ENCODE measurements at regions not wholly inside any gene's neighbourhood (a gene's known extent, or its start where the extent isn't known, plus 50 kb on each side); places are given as distances from the start of the nearest gene placed in this dataset.
"Not testable (repeated sequence)": the region's sequence is repeated elsewhere in the genome, so short reads cannot be mapped to it uniquely, and the experiment has no call there.

- peak overlapping the region; percentile 6 for H2AFZ ChIP-seq (ENCODE audit: low read length)
- H3K36me3 ChIP-seq (replicated peaks in 1 of 2; ENCODE audit: control insufficient read depth in 2 of 2, insufficient read depth in 2 of 2, low read length in 2 of 2) = no peaks in the 10 kb centered on the region
- no peaks in the 10 kb centered on the region for H3K27me3 ChIP-seq (ENCODE audit: control insufficient read depth in 3 of 3, insufficient read depth in 3 of 3, low read depth in 1 of 3, low read length in 3 of 3)
- H3K4me3 ChIP-seq (ENCODE audit: low read length in 2 of 2) = no peak overlapping the region
- H3K23ac ChIP-seq (ENCODE audit: low read depth, low read length, poor library complexity) = no peak overlapping the region
- H2AK5ac ChIP-seq (ENCODE audit: low read depth, low read length) = no peak overlapping the region
- no peak overlapping the region for H3K18ac ChIP-seq (ENCODE audit: low read length)
- H3K4me2 ChIP-seq (ENCODE audit: insufficient read depth, low read length, poor library complexity, severe bottlenecking) = no peak overlapping the region
- H2BK15ac ChIP-seq (ENCODE audit: low read length) = no peak overlapping the region
- no peak overlapping the region for H2BK120ac ChIP-seq (ENCODE audit: low read depth, low read length)
- no peak overlapping the region for H2BK12ac ChIP-seq (ENCODE audit: low read length)
- DNase-seq (ENCODE audit: low spot score) = no peak
- H3K9me3 ChIP-seq (replicated peaks in 1 of 2; ENCODE audit: control insufficient read depth in 2 of 2, insufficient read depth in 1 of 2, low read depth in 1 of 2, low read length in 2 of 2) = no peaks in the 10 kb centered on the region
- no peak overlapping the region for H3K4ac ChIP-seq (ENCODE audit: low read length)
- no peaks in the 10 kb centered on the region for H3K4me1 ChIP-seq (ENCODE audit: control insufficient read depth in 2 of 2, insufficient read depth in 1 of 2, low read depth in 1 of 2, low read length in 2 of 2)
- H3K27ac ChIP-seq (replicated peaks; ENCODE audit: low read length) = no peak overlapping the region
- no peaks in the 10 kb centered on the region for H3K79me1 ChIP-seq (ENCODE audit: low read depth, low read length)
- no peak overlapping the region for H4K8ac ChIP-seq (ENCODE audit: low read depth, low read length)
- no CpG with 5 or more reads among the region's 7 CpGs for WGBS, 2 donors (ENCODE audit: extremely low coverage in 2 of 2, insufficient read length in 2 of 2, insufficient replicate concordance in 1 of 2)
- no peak overlapping the region for H4K91ac ChIP-seq (ENCODE audit: low read depth, low read length, poor library complexity)
- no peak overlapping the region for H3K9ac ChIP-seq (ENCODE audit: low read depth, low read length, poor library complexity)
- no peak overlapping the region for H3K14ac ChIP-seq (ENCODE audit: low read length)
- no peak overlapping the region for H2BK5ac ChIP-seq (ENCODE audit: low read length)
These were observed 818.0 kb upstream of the SLC10A2 start for GRCh38 chr13:103884101-103884723.

GRCh38 chr13:103883698-103884097, 817.5 kb upstream of the SLC10A2 start:
- H4K8ac ChIP-seq (ENCODE audit: low read depth, low read length) = no peak overlapping the region
- no peak for DNase-seq (ENCODE audit: low spot score)
- H3K23ac ChIP-seq (ENCODE audit: low read depth, low read length, poor library complexity) = no peak overlapping the region
- no peak overlapping the region for H2BK15ac ChIP-seq (ENCODE audit: low read length)
- H3K4me3 ChIP-seq (ENCODE audit: low read length in 2 of 2) = no peak overlapping the region
- no peaks in the 10 kb centered on the region for H3K4me1 ChIP-seq (ENCODE audit: control insufficient read depth in 2 of 2, insufficient read depth in 1 of 2, low read depth in 1 of 2, low read length in 2 of 2)
- H3K79me1 ChIP-seq (ENCODE audit: low read depth, low read length) = no peaks in the 10 kb centered on the region
- H3K27ac ChIP-seq (replicated peaks; ENCODE audit: low read length) = no peak overlapping the region
- no peak overlapping the region for H4K91ac ChIP-seq (ENCODE audit: low read depth, low read length, poor library complexity)
- no peaks in the 10 kb centered on the region for H3K9me3 ChIP-seq (replicated peaks in 1 of 2; ENCODE audit: control insufficient read depth in 2 of 2, insufficient read depth in 1 of 2, low read depth in 1 of 2, low read length in 2 of 2)
- no peak overlapping the region for H3K4ac ChIP-seq (ENCODE audit: low read length)
- no peaks in the 10 kb centered on the region for H3K27me3 ChIP-seq (ENCODE audit: control insufficient read depth in 3 of 3, insufficient read depth in 3 of 3, low read depth in 1 of 3, low read length in 3 of 3)
- no peak overlapping the region for H2AK5ac ChIP-seq (ENCODE audit: low read depth, low read length)
- no peak overlapping the region for H2BK120ac ChIP-seq (ENCODE audit: low read depth, low read length)
- H3K4me2 ChIP-seq (ENCODE audit: insufficient read depth, low read length, poor library complexity, severe bottlenecking) = no peak overlapping the region
- H3K18ac ChIP-seq (ENCODE audit: low read length) = no peak overlapping the region
- H2BK12ac ChIP-seq (ENCODE audit: low read length) = no peak overlapping the region
- no peak overlapping the region for H3K9ac ChIP-seq (ENCODE audit: low read depth, low read length, poor library complexity)
- no peak overlapping the region for H2AFZ ChIP-seq (ENCODE audit: low read length)
- no CpG with 5 or more reads among the region's 8 CpGs for WGBS, 2 donors (ENCODE audit: extremely low coverage in 2 of 2, insufficient read length in 2 of 2, insufficient replicate concordance in 1 of 2)
- no peaks in the 10 kb centered on the region for H3K36me3 ChIP-seq (replicated peaks in 1 of 2; ENCODE audit: control insufficient read depth in 2 of 2, insufficient read depth in 2 of 2, low read length in 2 of 2)
- H2BK5ac ChIP-seq (ENCODE audit: low read length) = no peak overlapping the region
- no peak overlapping the region for H3K14ac ChIP-seq (ENCODE audit: low read length)

- no CpG with 5 or more reads among the region's 7 CpGs for whole genome bisulfite sequencing, 2 donors (ENCODE audit: extremely low coverage in 2 of 2, insufficient read length in 2 of 2, insufficient replicate concordance in 1 of 2)
- no peak overlapping the region for H3K27ac ChIP-seq (replicated peaks; ENCODE audit: low read length)
- H3K9ac ChIP-seq (ENCODE audit: low read depth, low read length, poor library complexity) = no peak overlapping the region
- H3K18ac ChIP-seq (ENCODE audit: low read length) = no peak overlapping the region
- H2BK5ac ChIP-seq (ENCODE audit: low read length) = no peak overlapping the region
- no peaks in the 10 kb centered on the region for H3K79me1 ChIP-seq (ENCODE audit: low read depth, low read length)
- no peak overlapping the region for H2BK12ac ChIP-seq (ENCODE audit: low read length)
- H3K23ac ChIP-seq (ENCODE audit: low read depth, low read length, poor library complexity) = no peak overlapping the region
- H3K27me3 ChIP-seq (ENCODE audit: control insufficient read depth in 3 of 3, insufficient read depth in 3 of 3, low read depth in 1 of 3, low read length in 3 of 3) = no peaks in the 10 kb centered on the region
- H3K9me3 ChIP-seq (replicated peaks in 1 of 2; ENCODE audit: control insufficient read depth in 2 of 2, insufficient read depth in 1 of 2, low read depth in 1 of 2, low read length in 2 of 2) = no peaks in the 10 kb centered on the region
- no peak overlapping the region for H4K91ac ChIP-seq (ENCODE audit: low read depth, low read length, poor library complexity)
- H3K4me2 ChIP-seq (ENCODE audit: insufficient read depth, low read length, poor library complexity, severe bottlenecking) = peak overlapping the region; percentile 14
- peak; percentile 67 for DNase-seq (ENCODE audit: low spot score)
- no peaks in the 10 kb centered on the region for H3K4me1 ChIP-seq (ENCODE audit: control insufficient read depth in 2 of 2, insufficient read depth in 1 of 2, low read depth in 1 of 2, low read length in 2 of 2)
- H3K4me3 ChIP-seq (ENCODE audit: low read length in 2 of 2) = no peak overlapping the region
- no peak overlapping the region for H2AK5ac ChIP-seq (ENCODE audit: low read depth, low read length)
- H3K4ac ChIP-seq (ENCODE audit: low read length) = no peak overlapping the region
- no peaks in the 10 kb centered on the region for H3K36me3 ChIP-seq (replicated peaks in 1 of 2; ENCODE audit: control insufficient read depth in 2 of 2, insufficient read depth in 2 of 2, low read length in 2 of 2)
- peak overlapping the region; percentile 58 for H2AFZ ChIP-seq (ENCODE audit: low read length)
- H4K8ac ChIP-seq (ENCODE audit: low read depth, low read length) = no peak overlapping the region
- H2BK120ac ChIP-seq (ENCODE audit: low read depth, low read length) = no peak overlapping the region
- H2BK15ac ChIP-seq (ENCODE audit: low read length) = no peak overlapping the region
- no peak overlapping the region for H3K14ac ChIP-seq (ENCODE audit: low read length)
These were observed 816.9 kb upstream of the SLC10A2 start for GRCh38 chr13:103883164-103883563.

GRCh38 chr13:103880146-103880545, 813.9 kb upstream of the SLC10A2 start:
- H3K14ac ChIP-seq (ENCODE audit: low read length); H2BK15ac ChIP-seq (ENCODE audit: low read length); H3K79me1 ChIP-seq (ENCODE audit: low read depth, low read length); DNase-seq (ENCODE audit: low spot score); H3K9me3 ChIP-seq (replicated peaks in 1 of 2; ENCODE audit: control insufficient read depth in 2 of 2, insufficient read depth in 1 of 2, low read depth in 1 of 2, low read length in 2 of 2); H2BK12ac ChIP-seq (ENCODE audit: low read length); H3K4me2 ChIP-seq (ENCODE audit: insufficient read depth, low read length, poor library complexity, severe bottlenecking); H2BK5ac ChIP-seq (ENCODE audit: low read length); H2BK120ac ChIP-seq (ENCODE audit: low read depth, low read length); H4K91ac ChIP-seq (ENCODE audit: low read depth, low read length, poor library complexity); H3K4ac ChIP-seq (ENCODE audit: low read length); H3K4me3 ChIP-seq (ENCODE audit: low read length in 2 of 2); H3K9ac ChIP-seq (ENCODE audit: low read depth, low read length, poor library complexity); H2AK5ac ChIP-seq (ENCODE audit: low read depth, low read length); H2AFZ ChIP-seq (ENCODE audit: low read length); H3K27me3 ChIP-seq (ENCODE audit: control insufficient read depth in 3 of 3, insufficient read depth in 3 of 3, low read depth in 1 of 3, low read length in 3 of 3); H3K23ac ChIP-seq (ENCODE audit: low read depth, low read length, poor library complexity); H3K18ac ChIP-seq (ENCODE audit: low read length); H4K8ac ChIP-seq (ENCODE audit: low read depth, low read length); H3K4me1 ChIP-seq (ENCODE audit: control insufficient read depth in 2 of 2, insufficient read depth in 1 of 2, low read depth in 1 of 2, low read length in 2 of 2); H3K27ac ChIP-seq (replicated peaks; ENCODE audit: low read length); H3K36me3 ChIP-seq (replicated peaks in 1 of 2; ENCODE audit: control insufficient read depth in 2 of 2, insufficient read depth in 2 of 2, low read length in 2 of 2): not testable (repeated sequence)
- WGBS, 2 donors (ENCODE audit: extremely low coverage in 2 of 2, insufficient read length in 2 of 2, insufficient replicate concordance in 1 of 2) = no CpG with 5 or more reads among the region's 13 CpGs

Data from neuronal stem cell (in vitro differentiated cells).